NCI-H2107 treated with DMSO at 0.1 percent for 48 hours (cell line): ENCODE measurements at regions not wholly inside any gene's neighbourhood (a gene's known extent, or its start where the extent isn't known, plus 50 kb on each side); places are given as distances from the start of the nearest gene placed in this dataset.
"Not testable (repeated sequence)": the region's sequence is repeated elsewhere in the genome, so short reads cannot be mapped to it uniquely, and the experiment has no call there.

Experiments
- DNase-seq: peaks from one replicate; lab custom pipeline; 2025; ENCODE audit not compliant: unreplicated experiment; lab: John Stamatoyannopoulos, UW

DNA sequence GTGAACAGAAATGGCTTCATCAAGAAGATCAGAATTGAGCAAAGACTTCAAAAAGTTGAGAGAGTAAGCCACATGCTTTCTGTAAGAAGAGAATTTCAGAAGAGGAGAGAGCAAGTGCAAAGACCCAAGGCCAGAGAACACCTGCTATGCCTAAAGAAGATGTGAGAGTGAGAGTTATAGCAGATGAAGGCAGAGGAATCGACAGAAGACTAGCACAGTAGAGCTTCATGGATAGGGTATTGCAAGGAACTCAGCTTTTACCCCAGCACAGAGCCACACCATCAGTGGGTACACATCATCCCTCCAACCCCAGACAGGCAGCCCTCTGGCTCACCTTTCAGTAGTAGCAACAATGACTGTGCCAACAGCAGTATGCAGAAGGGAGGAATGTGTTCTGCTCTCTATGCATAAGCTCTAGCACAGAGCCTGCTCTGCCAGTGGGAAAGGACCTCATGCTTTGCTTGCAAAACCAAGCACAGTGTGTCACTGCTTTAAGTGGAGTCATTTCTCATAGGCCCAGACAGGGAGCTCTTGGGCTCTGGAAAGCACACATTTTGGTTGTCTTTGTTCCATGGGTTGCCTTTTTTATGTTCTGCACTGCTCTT is 318.6 kb downstream of the NAF1 start:
- no peak for DNase-seq

- DNase-seq, result no peak
These were observed 324.9 kb downstream of the NAF1 start for GRCh38 chr4:162841753-162842152.

DNA sequence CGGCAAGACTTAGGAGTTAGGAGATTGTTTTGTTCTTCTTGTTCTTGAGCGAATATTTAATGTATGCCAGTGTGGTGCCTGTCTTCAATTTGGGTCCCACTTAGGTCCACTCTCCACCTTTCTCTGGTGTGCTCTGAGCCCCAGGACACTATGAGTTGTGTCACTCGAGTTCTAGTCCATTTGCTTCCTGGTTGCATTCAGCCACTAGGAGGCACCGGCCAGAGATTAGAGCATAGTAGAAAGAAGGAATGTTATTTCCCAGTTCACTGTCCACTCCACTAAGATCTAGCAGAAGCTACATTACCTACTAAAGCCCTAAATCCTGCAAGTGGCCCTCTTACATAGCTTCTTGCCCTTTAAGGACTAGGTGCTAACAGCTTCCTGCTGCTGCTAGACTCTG is 326.9 kb downstream of the NAF1 start:
- DNase-seq, result no peak

DNA sequence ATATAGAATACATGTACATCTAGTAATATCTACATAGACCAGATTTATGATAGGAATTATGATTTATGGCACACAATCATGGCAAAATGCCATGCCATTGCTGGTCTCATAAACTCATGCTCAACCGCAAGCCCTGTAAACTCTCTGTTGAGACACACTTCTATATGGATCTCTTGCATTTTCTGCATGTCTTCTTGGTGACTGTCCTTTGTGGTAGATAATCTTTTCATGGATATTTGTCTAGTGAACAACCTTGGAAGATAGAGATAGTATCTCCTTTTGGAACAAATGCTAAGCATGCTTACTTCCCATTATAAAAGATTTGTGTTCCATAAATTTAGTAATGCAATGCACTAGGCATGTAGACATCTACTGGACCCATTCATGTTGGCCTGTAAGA is 328.0 kb downstream of the NAF1 start:
- DNase-seq, result no peak

GRCh38 chr4:162837679-162838078 is 329.0 kb downstream of the NAF1 start:
- no peak for DNase-seq

DNA sequence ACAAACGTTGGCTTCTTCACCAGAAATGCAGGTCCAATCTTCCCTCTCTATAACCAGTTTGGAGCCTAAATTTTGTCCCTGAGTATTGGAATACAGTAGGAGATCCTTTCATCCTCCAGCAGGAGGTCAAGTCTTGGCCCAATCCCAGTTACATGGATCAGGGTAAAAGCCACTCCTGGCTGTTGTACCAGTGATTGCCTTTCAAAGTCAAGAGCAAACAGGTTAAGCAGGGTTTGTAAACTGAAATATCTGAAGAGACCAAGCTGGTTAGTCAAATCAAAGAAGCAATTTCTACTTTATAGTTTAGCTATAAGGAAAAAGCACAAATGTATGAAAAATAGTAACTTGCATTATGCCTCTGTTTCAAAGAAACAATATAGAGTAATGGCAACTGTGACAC is 329.4 kb downstream of the NAF1 start:
- no peak for DNase-seq

- DNase-seq, result no peak
These were observed 329.9 kb downstream of the NAF1 start for GRCh38 chr4:162836773-162837172.

DNA sequence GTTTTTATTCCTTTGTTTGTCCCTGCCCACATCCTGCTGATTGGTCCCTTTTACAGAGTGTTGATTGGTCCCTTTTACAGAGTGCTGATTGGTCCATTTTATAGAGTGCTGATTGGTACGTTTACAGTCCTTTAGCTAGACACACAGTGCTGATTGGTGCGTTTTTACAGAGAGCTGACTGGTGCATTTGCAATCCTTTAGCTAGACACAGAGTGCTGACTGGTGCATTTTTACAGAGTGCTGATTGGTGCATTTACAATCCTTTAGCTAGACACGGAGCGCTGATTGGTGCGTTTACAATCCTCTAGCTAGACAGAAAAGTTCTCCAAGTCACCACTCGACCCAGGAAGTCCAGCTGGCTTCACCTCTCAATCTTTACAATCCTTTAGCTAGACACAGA is 330.4 kb downstream of the NAF1 start:
- not testable (repeated sequence) for DNase-seq

DNA sequence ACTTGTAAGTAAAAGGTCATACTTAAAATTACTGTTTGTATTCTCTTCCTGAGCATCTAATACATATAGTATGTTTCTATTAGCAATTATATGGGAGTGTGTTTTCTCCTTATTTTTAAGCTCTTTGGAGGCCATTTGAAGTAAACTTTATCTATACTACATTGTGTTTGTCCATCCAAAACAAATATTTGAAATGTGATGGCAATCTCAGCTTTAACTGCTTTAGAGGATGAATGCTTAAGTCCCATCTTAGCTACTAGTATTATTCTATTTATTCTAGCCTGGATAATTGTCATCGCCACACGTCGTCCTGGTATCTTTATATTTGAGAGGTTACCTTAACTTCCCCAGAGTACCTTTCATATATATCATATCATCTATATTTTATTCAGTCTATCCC is 335.8 kb downstream of the NAF1 start:
- no peak for DNase-seq

- DNase-seq, result not testable (repeated sequence)
These were observed 349.3 kb downstream of the NAF1 start for GRCh38 chr4:162817374-162817773.

GRCh38 chr4:162804351-162804924 is 362.3 kb downstream of the NAF1 start:
- no peak for DNase-seq

- no peak for DNase-seq
These were observed 363.3 kb downstream of the NAF1 start for GRCh38 chr4:162803378-162803777.

DNA sequence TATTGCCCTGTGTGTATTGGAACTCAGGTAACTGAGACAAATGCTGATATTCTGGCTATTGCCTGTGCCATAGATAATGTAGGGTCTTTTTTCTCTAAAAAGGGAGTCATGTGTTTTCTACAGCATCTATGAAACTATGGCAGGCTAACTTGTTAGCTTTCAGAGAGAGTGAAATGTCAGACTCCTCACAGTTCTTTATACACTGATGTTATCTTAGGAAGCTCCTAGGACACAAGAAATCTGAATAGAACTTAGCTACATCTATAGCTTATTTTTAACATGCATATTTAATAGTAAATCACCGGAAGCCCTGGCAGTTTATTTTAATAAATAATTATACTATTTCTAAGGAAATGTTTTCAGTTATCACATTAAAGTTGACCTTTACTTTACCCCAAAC is 369.6 kb downstream of the NAF1 start:
- DNase-seq, result no peak

DNA sequence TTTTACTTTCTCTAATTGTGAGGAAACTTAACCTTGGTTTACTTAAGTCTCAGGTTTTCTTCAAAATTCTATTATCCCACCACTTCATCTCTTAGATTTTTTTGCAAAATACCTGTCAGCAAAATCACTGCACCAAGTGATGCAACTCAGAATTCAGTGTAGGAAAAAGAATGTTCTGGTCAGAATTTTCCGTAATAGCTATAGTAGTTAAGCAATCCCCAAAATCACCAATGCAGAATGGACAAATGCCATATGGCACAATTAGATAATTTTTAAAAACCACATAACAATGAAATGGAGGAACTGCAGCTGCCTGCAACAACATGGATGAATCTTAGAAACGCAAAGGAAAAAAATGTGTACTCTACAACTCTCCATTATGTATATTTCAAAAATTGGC is 373.1 kb downstream of the NAF1 start:
- no peak for DNase-seq

GRCh38 chr4:162793004-162793403 is 373.7 kb downstream of the NAF1 start:
- DNase-seq, result no peak

GRCh38 chr4:162791226-162791625 is 375.5 kb downstream of the NAF1 start:
- DNase-seq, result no peak

GRCh38 chr4:162787120-162787519 is 379.6 kb downstream of the NAF1 start:
- DNase-seq, result no peak

DNA sequence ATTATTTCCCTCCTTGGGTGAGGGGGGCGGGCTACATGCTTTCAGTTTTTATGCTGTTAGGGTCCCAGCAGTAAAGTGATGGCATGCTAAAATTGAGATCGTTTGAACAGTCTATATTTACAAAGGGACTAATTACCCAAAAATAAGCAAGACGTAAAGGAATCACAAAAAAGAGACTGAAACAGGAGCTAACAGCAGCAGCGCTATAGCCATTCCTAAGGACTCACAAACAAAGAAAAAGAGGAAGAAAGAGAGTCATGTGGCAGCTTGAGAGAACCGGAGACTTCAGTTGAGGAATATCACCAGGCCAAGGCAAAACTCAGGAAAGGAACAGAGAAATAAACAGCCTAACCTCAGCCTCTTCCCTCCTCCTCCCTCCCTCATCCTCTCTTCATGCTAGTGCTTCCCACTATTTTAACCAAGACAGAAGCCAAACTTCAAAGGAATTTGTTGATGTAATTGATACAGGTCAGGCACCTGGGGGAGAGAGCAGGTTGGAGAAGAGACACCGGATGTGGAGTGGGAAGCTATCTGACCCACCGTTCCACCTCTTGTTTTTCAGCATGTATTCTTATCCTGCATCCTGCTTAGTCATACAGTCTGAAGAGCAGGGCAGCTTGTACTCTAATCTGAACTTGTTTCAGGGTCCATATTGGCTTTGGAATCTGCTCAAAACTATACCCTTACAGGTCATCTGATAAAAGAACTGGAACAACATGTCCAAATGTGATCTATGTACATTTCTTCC is 383.7 kb downstream of the NAF1 start:
- no peak for DNase-seq

GRCh38 chr4:162782096-162782777 is 384.5 kb downstream of the NAF1 start:
- DNase-seq, result no peak

- no peak for DNase-seq
These were observed 395.8 kb downstream of the NAF1 start for GRCh38 chr4:162770761-162771490.

- no peak for DNase-seq
These were observed 399.6 kb downstream of the NAF1 start for GRCh38 chr4:162767083-162767482.
